HFF-Myc (cell line): ENCODE measurements at regions not wholly inside any gene's neighbourhood (a gene's known extent, or its start where the extent isn't known, plus 50 kb on each side); places are given as distances from the start of the nearest gene placed in this dataset.

Experiments used
- DNase-seq: peaks from one replicate; pipeline ENCODE4 v3.0.0-alpha.2; 2011; ENCODE audit warnings: low read depth; ENCODE audit errors: extremely low read depth
- H3K4me3 ChIP-seq: replicated peaks from 2 replicates; pipeline ENCODE4 v1.5.1; 2011; ENCODE audit warnings: low read depth, mild to moderate bottlenecking, control low read depth, low read length
- TF ChIP-seq, protein P1 (sequence below): IDR thresholded peaks from 2 replicates; pipeline ENCODE4 v1.5.1; 2012; ENCODE audit warnings: mild to moderate bottlenecking, low read depth, low read length, control low read depth; ENCODE audit errors: missing control alignments

GRCh38 chr3:127387556-127388153, 99.8 kb upstream of the PRR20G start:
- H3K4me3 ChIP-seq, result no peak overlapping the region
- no peak for DNase-seq
- TF ChIP-seq, protein P1, sequence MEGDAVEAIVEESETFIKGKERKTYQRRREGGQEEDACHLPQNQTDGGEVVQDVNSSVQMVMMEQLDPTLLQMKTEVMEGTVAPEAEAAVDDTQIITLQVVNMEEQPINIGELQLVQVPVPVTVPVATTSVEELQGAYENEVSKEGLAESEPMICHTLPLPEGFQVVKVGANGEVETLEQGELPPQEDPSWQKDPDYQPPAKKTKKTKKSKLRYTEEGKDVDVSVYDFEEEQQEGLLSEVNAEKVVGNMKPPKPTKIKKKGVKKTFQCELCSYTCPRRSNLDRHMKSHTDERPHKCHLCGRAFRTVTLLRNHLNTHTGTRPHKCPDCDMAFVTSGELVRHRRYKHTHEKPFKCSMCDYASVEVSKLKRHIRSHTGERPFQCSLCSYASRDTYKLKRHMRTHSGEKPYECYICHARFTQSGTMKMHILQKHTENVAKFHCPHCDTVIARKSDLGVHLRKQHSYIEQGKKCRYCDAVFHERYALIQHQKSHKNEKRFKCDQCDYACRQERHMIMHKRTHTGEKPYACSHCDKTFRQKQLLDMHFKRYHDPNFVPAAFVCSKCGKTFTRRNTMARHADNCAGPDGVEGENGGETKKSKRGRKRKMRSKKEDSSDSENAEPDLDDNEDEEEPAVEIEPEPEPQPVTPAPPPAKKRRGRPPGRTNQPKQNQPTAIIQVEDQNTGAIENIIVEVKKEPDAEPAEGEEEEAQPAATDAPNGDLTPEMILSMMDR, result no peak

- no peak overlapping the region for H3K4me3 ChIP-seq
- DNase-seq, result no peak
- TF ChIP-seq, protein P1, result no peak
Measured at GRCh38 chr3:127387119-127387518, 99.3 kb upstream of the PRR20G start.

GRCh38 chr3:127386490-127386889, 98.6 kb upstream of the PRR20G start:
- TF ChIP-seq, protein P1, result no peak
- no peak for DNase-seq

GRCh38 chr3:127385540-127385870, 97.7 kb upstream of the PRR20G start:
- TF ChIP-seq, protein P1, result no peak
- H3K4me3 ChIP-seq, result no peak overlapping the region
- no peak for DNase-seq

More at GRCh38 chr3:127386490-127386889, 98.6 kb upstream of the PRR20G start:
- H3K4me3 ChIP-seq, result no peak overlapping the region

DNA sequence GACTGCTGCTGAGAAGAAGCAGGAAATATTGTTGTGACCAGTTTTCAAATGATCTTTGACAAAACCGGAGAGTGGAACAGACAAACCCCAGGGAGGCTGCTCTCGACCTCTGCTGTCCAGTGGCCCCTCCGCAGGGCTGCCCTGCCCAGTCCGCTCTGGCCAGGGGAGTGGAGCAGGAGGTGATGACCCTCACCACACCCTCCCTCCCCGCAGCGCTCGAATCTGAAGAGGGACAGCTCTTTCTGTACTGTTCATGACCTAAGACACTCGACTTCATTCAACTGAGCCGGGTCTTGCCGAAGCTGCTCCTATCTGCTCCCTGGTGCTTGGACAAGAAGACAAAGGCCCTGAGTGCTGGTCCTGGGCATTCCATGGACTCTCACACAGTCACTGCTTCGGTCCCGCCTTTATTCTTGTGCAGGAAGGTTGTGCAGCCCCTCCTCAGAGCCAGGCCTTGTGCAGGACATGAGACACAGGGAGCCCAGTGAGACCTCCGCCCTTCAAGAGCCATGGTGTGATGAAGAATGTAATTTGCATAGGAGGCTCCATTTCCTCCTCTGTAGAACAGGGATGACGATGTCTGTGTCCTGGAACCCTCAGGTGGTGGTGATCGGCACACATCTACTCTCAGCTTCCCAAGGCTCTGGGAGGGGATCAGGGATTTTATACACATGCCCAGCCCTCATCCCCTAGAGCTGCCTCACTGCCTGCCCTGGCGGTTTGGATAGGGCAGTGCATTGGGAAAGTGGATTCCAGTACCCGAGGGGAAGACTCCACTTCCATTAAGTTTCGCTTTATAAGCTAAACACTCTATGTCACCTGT, 97.1 kb upstream of the PRR20G start:
- DNase-seq, result no peak

GRCh38 chr3:127383656-127384179, 95.9 kb upstream of the PRR20G start:
- TF ChIP-seq, protein P1, result no peak

More for the DNA sequence above, 97.1 kb upstream of the PRR20G start:
- H3K4me3 ChIP-seq, result no peak overlapping the region
- TF ChIP-seq, protein P1, result no peak

More at GRCh38 chr3:127383656-127384179, 95.9 kb upstream of the PRR20G start:
- no peak overlapping the region for H3K4me3 ChIP-seq
- DNase-seq, result no peak
